C4-2B (cell line): ENCODE measurements at regions not wholly inside any gene's neighbourhood (a gene's known extent, or its start where the extent isn't known, plus 50 kb on each side); places are given as distances from the start of the nearest gene placed in this dataset.
"Not testable (repeated sequence)": the region's sequence is repeated elsewhere in the genome, so short reads cannot be mapped to it uniquely, and the experiment has no call there.

ENCODE experiments used
- H3K27ac ChIP-seq: fragments of 450-650 bp; 2 replicates; pipeline ENCODE4 v1.5.1; 2017
- ZFX ChIP-seq: fragments of 450-650 bp; IDR thresholded peaks from 2 replicates; pipeline ENCODE4 v1.6.1; 2017
- TF ChIP-seq, protein P1 (sequence below): fragments of 450-650 bp; conservative IDR thresholded peaks from 2 replicates; pipeline ENCODE4 v1.5.1; 2017; ENCODE audit warnings: mild to moderate bottlenecking

- TF ChIP-seq, protein P1, sequence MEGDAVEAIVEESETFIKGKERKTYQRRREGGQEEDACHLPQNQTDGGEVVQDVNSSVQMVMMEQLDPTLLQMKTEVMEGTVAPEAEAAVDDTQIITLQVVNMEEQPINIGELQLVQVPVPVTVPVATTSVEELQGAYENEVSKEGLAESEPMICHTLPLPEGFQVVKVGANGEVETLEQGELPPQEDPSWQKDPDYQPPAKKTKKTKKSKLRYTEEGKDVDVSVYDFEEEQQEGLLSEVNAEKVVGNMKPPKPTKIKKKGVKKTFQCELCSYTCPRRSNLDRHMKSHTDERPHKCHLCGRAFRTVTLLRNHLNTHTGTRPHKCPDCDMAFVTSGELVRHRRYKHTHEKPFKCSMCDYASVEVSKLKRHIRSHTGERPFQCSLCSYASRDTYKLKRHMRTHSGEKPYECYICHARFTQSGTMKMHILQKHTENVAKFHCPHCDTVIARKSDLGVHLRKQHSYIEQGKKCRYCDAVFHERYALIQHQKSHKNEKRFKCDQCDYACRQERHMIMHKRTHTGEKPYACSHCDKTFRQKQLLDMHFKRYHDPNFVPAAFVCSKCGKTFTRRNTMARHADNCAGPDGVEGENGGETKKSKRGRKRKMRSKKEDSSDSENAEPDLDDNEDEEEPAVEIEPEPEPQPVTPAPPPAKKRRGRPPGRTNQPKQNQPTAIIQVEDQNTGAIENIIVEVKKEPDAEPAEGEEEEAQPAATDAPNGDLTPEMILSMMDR = no peak
- no peak for TF ChIP-seq ZFX
Observed at GRCh38 chr2:16218161-16218560, 277.8 kb downstream of the MYCN start.

DNA sequence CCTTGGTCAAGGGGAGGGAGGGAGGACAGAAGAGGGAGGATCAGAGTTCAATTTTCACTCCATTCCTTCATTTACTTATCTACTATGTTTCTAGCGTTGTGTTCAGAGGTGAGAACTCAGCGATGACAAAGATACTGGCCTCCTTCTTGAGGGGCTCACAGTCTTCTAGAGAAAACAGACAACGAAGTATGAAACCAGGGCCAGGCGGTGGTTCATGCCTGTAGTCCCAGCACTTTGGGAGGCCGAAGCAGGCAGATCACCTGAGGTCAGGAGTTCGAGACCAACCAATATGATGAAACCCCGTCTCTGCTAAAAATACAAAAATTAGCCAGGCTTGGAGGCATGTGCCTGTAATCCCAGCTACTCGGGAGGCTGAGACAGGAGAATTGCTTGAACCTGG, 277.4 kb downstream of the MYCN start:
- H3K27ac ChIP-seq = not testable (repeated sequence)

More at GRCh38 chr2:16218161-16218560, 277.8 kb downstream of the MYCN start:
- no peak overlapping the region for H3K27ac ChIP-seq

DNA sequence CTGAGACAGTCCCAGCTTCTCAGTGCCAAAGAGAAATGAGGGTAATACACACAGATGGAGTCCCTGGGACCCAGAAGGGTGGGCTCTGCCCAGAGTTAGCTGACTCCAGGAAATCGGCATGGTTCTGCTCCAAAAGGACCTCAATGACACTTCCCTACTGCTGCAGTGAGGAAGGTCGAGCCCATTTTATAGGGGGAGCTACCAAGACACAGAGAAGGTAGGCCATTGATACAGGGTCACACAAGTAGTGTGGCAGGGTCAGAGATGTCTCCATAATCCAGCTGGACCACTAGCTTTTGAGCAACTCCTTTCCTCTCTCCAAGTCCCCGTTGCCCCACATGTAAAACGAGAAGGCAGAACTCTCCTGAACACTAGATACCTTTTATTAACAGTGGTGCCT, 276.9 kb downstream of the MYCN start:
- no peak overlapping the region for H3K27ac ChIP-seq
- TF ChIP-seq ZFX = no peak
- TF ChIP-seq, protein P1 = no peak

- H3K27ac ChIP-seq = no peak overlapping the region
- TF ChIP-seq, protein P1 = no peak
- no peak for TF ChIP-seq ZFX
Observed at GRCh38 chr2:16216558-16216945, 276.2 kb downstream of the MYCN start.

DNA sequence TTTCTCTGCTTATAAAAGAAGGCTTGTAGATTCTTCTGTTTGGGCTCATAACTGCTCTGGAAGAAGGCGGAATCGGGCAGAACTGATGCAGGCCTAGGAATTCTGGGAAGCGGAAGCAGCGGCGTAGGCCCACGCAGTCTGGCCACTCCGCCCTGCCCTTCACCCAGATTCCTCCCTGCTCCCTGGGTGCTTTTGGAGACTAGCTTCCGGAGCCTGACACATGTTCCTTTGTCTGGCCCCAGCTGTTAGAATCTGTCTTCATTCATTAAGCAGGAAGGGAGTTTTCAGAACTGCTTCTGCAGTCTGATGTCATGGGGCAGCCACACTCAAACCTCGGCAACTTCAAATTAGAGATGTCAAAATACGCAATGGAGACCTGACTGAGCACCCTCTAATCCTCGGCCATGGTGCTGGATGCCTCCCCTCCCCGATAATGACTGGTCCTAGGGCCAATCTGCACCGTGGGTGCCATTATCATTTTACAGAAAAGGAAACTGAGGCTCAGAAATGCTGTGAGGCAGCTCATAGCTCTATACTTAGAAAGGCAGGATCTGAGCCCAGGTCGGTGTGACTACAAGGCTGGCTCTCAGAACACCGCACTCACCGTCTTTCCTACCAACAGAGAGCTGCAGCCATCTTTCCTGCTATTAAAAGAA, 275.7 kb downstream of the MYCN start:
- no peak overlapping the region for H3K27ac ChIP-seq
- TF ChIP-seq, protein P1 = no peak
- no peak for TF ChIP-seq ZFX

GRCh38 chr2:16214861-16215260, 274.5 kb downstream of the MYCN start:
- no peak for TF ChIP-seq ZFX
- TF ChIP-seq, protein P1 = no peak
- no peak overlapping the region for H3K27ac ChIP-seq

DNA sequence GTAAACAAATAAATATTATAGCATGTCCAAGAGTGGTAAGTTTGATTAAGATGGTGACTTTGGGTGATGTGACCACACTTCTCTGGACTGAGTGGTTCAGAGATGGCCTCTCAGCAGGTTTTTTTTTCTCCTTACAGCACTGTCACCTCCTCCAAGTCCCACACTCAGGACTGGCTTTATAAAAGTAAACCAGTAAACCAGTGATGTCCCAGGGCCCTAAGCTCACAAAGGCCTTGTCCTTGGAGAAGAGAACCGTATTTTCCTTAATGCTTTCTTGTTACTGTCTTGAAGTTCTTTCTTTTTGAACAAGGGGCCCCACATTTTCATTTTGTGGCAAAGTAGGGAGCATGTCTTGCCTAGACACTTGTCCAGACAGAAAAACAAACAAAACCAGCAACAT, 274.0 kb downstream of the MYCN start:
- no peak overlapping the region for H3K27ac ChIP-seq
- TF ChIP-seq, protein P1 = no peak
- no peak for TF ChIP-seq ZFX

GRCh38 chr2:16212321-16212720, 272.0 kb downstream of the MYCN start:
- H3K27ac ChIP-seq = no peak overlapping the region

More at GRCh38 chr2:16212321-16212720, 272.0 kb downstream of the MYCN start:
- TF ChIP-seq, protein P1 = no peak
- TF ChIP-seq ZFX = no peak
